Ishikawa (cell line): ENCODE measurements at regions not wholly inside any gene's neighbourhood (a gene's known extent, or its start where the extent isn't known, plus 50 kb on each side); places are given as distances from the start of the nearest gene placed in this dataset.

ENCODE experiments used
- CEBPB ChIP-seq: IDR thresholded peaks from 2 replicates; pipeline ENCODE4 v1.6.1; 2012
- CREB1 ChIP-seq: IDR thresholded peaks from 2 replicates; pipeline ENCODE4 v1.6.1; 2012; ENCODE audit warnings: low read depth
- EGR1 ChIP-seq: IDR thresholded peaks from 2 replicates; pipeline ENCODE4 v1.6.1; 2012
- EP300 ChIP-seq: IDR thresholded peaks from 2 replicates; pipeline ENCODE4 v1.6.1; 2012; ENCODE audit warnings: borderline replicate concordance
- FOXM1 ChIP-seq: IDR thresholded peaks from 2 replicates; pipeline ENCODE4 v1.6.1; 2012; ENCODE audit warnings: low read depth, borderline replicate concordance
- NFIC ChIP-seq: IDR thresholded peaks from 2 replicates; pipeline ENCODE4 v1.6.1; 2012
- RAD21 ChIP-seq: IDR thresholded peaks from 2 replicates; pipeline ENCODE4 v1.6.1; 2012; ENCODE audit warnings: low read depth
- TAF1 ChIP-seq: IDR thresholded peaks from 2 replicates; pipeline ENCODE4 v1.6.1; 2012; ENCODE audit warnings: low read depth, mild to moderate bottlenecking
- TCF12 ChIP-seq: IDR thresholded peaks from 2 replicates; pipeline ENCODE4 v1.6.1; 2012; ENCODE audit warnings: low read depth
- TEAD4 ChIP-seq: IDR thresholded peaks from 2 replicates; pipeline ENCODE4 v1.6.1; 2012
- YY1 ChIP-seq: IDR thresholded peaks from 2 replicates; pipeline ENCODE4 v1.6.1; 2012; ENCODE audit warnings: low read depth
- ZBTB7A ChIP-seq: IDR thresholded peaks from 2 replicates; pipeline ENCODE4 v1.6.1; 2012; ENCODE audit warnings: low read depth
- TF ChIP-seq, protein P1 (sequence below): IDR thresholded peaks from 2 replicates; pipeline ENCODE4 v1.6.1; 2012; ENCODE audit warnings: low read depth, mild to moderate bottlenecking
- TF ChIP-seq, protein P2 (sequence below): IDR thresholded peaks from 2 replicates; pipeline ENCODE4 v1.6.1; 2012
- TF ChIP-seq, protein P3 (sequence below): IDR thresholded peaks from 2 replicates; pipeline ENCODE4 v1.6.1; 2012

DNA sequence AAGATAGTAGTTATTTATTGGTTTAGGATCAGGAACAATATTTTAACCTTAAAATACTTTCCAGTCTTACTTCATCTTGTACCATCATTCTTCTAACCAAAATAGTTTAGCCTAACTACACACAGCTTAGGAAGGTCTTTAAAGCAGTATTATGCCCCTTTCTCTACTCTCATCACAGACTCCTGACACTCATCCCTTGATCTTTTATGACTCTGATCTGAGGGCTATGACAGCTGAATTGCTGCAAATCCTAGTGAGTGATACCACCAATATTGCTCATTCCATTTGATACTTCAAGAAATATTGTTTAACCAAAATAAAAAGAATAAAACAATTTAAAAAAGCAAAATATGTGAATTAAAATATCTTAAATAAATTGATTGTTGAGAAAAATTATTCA, 746.6 kb upstream of the ACO1 start:
- TF ChIP-seq RAD21, result no peak
- TF ChIP-seq TCF12, result no peak
- no peak for TF ChIP-seq EGR1
- no peak for TF ChIP-seq ZBTB7A
- TF ChIP-seq EP300, result no peak
- no peak for TF ChIP-seq CREB1
- no peak for TF ChIP-seq YY1

DNA sequence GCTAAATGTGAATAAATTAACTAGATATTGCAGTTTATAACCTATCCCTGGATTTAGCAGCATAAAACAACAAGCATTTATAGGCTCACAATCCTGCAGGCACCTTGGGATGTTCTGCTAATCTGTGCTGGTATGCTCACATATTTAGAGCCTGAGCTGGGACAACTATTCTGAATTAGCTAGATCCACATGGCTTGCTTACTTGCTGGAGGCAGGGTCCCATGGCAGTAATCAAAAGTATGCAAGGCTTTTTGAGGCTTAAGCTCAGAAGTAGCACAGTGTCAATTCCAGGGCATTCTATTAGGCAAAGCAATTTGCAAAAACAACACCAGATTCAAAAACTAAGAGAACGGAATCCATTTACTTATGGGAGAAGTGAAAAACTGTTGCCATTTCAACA, 745.0 kb upstream of the ACO1 start:
- TF ChIP-seq, protein P1, sequence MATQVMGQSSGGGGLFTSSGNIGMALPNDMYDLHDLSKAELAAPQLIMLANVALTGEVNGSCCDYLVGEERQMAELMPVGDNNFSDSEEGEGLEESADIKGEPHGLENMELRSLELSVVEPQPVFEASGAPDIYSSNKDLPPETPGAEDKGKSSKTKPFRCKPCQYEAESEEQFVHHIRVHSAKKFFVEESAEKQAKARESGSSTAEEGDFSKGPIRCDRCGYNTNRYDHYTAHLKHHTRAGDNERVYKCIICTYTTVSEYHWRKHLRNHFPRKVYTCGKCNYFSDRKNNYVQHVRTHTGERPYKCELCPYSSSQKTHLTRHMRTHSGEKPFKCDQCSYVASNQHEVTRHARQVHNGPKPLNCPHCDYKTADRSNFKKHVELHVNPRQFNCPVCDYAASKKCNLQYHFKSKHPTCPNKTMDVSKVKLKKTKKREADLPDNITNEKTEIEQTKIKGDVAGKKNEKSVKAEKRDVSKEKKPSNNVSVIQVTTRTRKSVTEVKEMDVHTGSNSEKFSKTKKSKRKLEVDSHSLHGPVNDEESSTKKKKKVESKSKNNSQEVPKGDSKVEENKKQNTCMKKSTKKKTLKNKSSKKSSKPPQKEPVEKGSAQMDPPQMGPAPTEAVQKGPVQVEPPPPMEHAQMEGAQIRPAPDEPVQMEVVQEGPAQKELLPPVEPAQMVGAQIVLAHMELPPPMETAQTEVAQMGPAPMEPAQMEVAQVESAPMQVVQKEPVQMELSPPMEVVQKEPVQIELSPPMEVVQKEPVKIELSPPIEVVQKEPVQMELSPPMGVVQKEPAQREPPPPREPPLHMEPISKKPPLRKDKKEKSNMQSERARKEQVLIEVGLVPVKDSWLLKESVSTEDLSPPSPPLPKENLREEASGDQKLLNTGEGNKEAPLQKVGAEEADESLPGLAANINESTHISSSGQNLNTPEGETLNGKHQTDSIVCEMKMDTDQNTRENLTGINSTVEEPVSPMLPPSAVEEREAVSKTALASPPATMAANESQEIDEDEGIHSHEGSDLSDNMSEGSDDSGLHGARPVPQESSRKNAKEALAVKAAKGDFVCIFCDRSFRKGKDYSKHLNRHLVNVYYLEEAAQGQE, result no peak
- TF ChIP-seq NFIC, result no peak
- TF ChIP-seq, protein P2, sequence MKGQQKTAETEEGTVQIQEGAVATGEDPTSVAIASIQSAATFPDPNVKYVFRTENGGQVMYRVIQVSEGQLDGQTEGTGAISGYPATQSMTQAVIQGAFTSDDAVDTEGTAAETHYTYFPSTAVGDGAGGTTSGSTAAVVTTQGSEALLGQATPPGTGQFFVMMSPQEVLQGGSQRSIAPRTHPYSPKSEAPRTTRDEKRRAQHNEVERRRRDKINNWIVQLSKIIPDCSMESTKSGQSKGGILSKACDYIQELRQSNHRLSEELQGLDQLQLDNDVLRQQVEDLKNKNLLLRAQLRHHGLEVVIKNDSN, result no peak
- TF ChIP-seq CEBPB, result no peak
- no peak for TF ChIP-seq CREB1
- TF ChIP-seq ZBTB7A, result no peak

DNA sequence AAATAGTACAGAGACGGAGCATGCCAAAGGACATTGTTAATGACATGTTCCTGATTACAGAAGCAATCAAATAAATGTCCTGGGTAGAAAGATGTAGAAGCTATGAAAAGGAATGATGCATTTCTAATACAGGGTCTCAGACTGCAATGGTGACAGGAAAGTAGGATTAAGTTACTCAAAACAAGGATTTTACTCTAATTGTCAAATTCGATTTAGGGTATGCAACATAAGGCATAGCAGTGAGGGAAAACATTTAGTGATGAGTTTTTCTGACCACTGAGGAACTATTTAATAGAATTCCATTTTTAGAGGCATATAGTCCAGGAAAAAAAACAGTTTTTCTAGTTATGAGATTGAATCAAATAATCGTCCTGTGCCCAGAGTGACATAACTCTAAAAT, 715.1 kb upstream of the ACO1 start:
- TF ChIP-seq CREB1 (no peak), TAF1 (no peak), YY1 (no peak), FOXM1 (no peak), TCF12 (no peak), EGR1 (no peak), CEBPB (no peak), EP300 (no peak)
- TF ChIP-seq, protein P3, sequence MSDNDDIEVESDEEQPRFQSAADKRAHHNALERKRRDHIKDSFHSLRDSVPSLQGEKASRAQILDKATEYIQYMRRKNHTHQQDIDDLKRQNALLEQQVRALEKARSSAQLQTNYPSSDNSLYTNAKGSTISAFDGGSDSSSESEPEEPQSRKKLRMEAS, result no peak
- TF ChIP-seq, protein P2, result no peak

DNA sequence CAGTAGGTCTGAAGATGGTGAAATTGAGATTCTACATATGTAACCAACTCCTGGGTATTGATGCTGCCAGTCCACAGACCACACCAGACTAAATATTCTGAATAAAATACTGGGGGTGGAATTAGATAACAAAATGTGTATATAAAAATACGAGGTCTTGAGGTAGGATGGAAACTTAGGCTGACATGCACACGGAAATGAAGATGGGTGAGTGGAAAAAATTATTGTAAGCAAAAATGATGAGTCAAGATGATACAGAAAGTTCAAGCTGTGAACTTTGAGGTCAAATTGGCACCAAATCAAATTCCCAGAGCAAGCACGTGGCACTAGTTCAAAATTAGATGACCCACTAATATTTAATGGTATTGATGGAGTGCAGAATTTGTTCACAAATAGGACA, 713.4 kb upstream of the ACO1 start:
- TF ChIP-seq ZBTB7A, result no peak
- no peak for TF ChIP-seq TEAD4
- no peak for TF ChIP-seq YY1
- TF ChIP-seq TCF12, result no peak

DNA sequence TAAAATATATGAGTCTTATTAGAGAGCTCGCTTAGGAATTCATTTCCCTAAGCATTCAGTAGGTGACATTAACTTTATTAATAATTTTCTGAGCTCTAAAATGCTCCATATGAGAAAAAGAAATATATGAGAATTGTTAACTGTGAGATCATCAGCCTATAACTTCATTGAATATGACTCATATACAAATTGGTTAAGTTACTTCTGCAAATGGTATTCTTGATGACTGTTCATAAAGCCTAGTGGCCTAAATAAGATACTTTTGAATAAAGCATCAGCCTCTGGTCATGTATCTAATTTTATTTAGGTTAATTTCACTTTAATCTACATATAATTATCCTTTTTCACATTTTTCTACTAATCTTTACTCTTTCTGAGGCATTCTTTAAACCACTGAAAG, 710.2 kb upstream of the ACO1 start:
- TF ChIP-seq, protein P2, result no peak
- TF ChIP-seq YY1, result no peak
- TF ChIP-seq RAD21, result no peak
- no peak for TF ChIP-seq TEAD4
- no peak for TF ChIP-seq NFIC
- no peak for TF ChIP-seq EP300
- TF ChIP-seq CREB1, result no peak
- no peak for TF ChIP-seq CEBPB
- no peak for TF ChIP-seq ZBTB7A
- TF ChIP-seq EGR1, result no peak
- no peak for TF ChIP-seq FOXM1
- TF ChIP-seq TAF1, result no peak
- TF ChIP-seq, protein P1, result no peak

DNA sequence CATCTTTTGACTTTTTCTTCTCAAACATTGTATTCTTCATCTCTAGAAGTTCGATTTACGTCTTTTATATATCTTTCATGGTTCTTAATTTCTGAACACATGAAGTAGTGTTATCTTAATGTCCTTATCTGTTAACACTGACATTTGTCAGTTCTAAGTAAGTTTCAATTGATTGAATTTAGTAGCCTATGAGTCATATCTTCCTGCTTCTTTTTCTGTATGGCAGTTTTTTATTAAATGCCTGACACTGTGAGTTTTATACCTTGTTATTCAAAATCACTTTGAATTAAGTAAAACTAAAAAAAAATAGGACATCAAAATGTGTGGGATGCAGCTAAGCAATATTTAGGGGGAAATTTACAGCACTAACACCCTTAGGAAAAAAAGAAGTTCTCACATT, 707.0 kb upstream of the ACO1 start:
- no peak for TF ChIP-seq EGR1
- no peak for TF ChIP-seq FOXM1
- TF ChIP-seq RAD21, result no peak
- TF ChIP-seq TCF12, result no peak
- TF ChIP-seq YY1, result no peak
- TF ChIP-seq, protein P2, result no peak
- TF ChIP-seq TEAD4, result no peak
- no peak for TF ChIP-seq EP300
- no peak for TF ChIP-seq CEBPB
- no peak for TF ChIP-seq TAF1
- TF ChIP-seq, protein P3, result no peak
- TF ChIP-seq ZBTB7A, result no peak
- TF ChIP-seq NFIC, result no peak
- TF ChIP-seq, protein P1, result no peak
- no peak for TF ChIP-seq CREB1
